ENCODE measurements at regions not wholly inside any gene's neighbourhood (a gene's known extent, or its start where the extent isn't known, plus 50 kb on each side); places are given as distances from the start of the nearest gene placed in this dataset.

DNA sequence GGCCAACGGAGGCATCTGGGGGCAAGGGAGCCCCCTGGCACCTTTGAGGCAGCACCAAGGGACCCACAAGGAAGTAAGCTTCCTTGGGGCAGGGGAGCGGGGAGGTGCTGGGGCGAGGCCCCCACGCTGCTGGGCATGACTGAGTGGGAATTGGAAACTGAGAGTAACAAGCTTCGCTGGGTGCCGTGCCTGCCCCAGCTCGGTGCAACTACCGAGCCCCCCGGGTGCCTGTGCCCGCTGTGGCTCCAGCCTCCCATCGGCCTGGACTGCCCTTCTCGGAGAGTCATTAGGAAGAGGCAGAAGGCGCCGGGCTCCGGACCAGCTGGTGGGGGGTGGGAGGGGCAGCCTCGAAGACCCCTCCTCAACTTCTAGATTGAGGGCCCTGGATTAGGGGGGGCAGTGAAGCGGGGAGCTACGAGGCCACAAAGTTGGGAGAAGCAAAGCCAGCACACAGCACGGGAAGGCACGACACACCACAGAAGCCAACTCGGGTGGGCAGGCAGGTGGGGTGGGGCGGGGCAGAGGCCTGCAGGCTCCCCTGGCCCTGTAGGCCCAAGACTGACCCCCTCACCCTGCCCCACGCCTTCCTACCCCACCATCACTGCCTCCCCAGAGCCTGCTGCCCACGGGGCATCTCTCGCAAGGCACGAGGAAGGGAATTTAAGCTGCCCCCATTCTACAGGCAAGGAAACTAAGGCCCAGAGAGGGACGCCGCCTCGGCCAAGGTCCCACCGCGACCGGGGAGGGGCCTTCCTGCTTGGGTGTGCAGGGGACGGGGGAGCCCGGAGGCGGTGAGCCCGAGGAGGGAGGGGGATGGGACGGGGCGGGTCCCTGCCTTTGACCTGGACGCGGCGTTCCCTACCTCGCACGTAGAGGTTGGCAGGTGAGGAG is 83.2 kb downstream of the PTPRS start:
- no peak for FAIRE-seq
- TF ChIP-seq TAF1 (IDR thresholded peaks at IDR 0.05; ENCODE audit: borderline replicate concordance, low read depth, low read length) = no peak
- TF ChIP-seq POLR2AphosphoS5 (IDR thresholded peaks at IDR 0.05; ENCODE audit: low read depth, low read length) = no peak
- TF ChIP-seq POLR2A (IDR thresholded peaks at IDR 0.05; ENCODE audit: low read depth, low read length) = no peak
- no peak for DNase-seq (ENCODE audit: insufficient read length)

DNA sequence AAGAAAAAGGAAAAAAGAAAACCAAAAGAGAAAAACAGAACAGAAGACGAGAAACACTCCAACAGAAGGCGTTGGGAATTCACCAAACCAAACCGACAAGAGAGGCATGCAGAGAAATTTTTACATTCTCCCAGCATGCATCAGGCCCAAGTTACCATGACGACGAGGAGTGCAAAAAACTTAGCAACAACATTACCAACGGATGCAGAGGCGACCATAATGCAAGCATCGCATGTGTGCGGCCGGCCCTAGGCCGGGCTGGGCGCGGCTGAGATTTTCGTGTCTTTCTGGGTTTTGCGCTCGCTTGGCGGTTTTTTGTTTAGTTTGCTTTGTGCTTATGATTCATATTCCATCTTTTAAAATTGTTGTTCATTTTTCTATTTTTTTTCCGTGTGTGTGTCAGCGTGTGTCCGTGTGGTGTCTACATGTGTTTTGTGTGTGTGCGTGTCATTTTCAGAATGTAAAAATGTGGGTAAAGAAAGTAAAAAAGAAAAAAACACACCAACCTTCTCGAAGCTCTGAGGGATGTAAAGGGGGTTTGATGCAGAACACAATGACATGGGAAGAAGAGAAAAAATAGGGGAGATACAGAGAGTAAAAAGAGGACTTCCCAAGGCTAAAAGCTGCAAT is 84.9 kb downstream of the PTPRS start:
- TF ChIP-seq POLR2AphosphoS5 (IDR thresholded peaks at IDR 0.05; ENCODE audit: low read depth, low read length) (no peak), POLR2A (IDR thresholded peaks at IDR 0.05; ENCODE audit: low read depth, low read length) (no peak), TAF1 (IDR thresholded peaks at IDR 0.05; ENCODE audit: borderline replicate concordance, low read depth, low read length) (no peak)
- DNase-seq (ENCODE audit: insufficient read length) = no peak
- no peak for FAIRE-seq

DNA sequence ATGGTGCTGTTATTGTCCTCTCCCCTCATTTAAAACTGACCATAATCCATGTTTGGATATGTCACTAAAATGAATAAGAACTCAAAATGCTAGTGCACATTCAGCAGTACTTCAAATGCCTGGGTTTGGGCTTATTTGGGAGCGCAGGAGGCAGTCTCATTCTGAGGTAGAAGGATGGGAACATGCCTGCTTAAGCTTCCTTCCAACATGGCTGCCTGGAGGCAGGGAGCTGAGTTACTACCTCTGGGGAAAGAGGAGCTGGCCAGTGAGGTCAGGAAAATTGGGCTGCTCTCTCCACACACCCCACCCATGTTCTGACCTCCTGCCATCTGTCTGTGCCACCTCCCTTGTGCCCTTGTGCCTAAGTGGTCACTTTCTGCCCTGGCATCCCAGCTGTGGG is 85.7 kb downstream of the PTPRS start:
- TF ChIP-seq POLR2AphosphoS5 (IDR thresholded peaks at IDR 0.05; ENCODE audit: low read depth, low read length) (no peak), POLR2A (IDR thresholded peaks at IDR 0.05; ENCODE audit: low read depth, low read length) (no peak), TAF1 (IDR thresholded peaks at IDR 0.05; ENCODE audit: borderline replicate concordance, low read depth, low read length) (no peak)
- DNase-seq (ENCODE audit: insufficient read length) (no peak), FAIRE-seq (no peak)

- DNase-seq (ENCODE audit: insufficient read length) (no peak), FAIRE-seq (no peak)
- TF ChIP-seq POLR2A (IDR thresholded peaks at IDR 0.05; ENCODE audit: low read depth, low read length) (no peak), POLR2AphosphoS5 (IDR thresholded peaks at IDR 0.05; ENCODE audit: low read depth, low read length) (no peak), TAF1 (IDR thresholded peaks at IDR 0.05; ENCODE audit: borderline replicate concordance, low read depth, low read length) (no peak)
Observed at GRCh38 chr19:5254543-5254942, 86.1 kb downstream of the PTPRS start.

GRCh38 chr19:5253406-5254110 is 87.1 kb downstream of the PTPRS start:
- DNase-seq (ENCODE audit: insufficient read length) = no peak
- TF ChIP-seq TAF1 (IDR thresholded peaks at IDR 0.05; ENCODE audit: borderline replicate concordance, low read depth, low read length) = no peak
- no peak for FAIRE-seq

DNA sequence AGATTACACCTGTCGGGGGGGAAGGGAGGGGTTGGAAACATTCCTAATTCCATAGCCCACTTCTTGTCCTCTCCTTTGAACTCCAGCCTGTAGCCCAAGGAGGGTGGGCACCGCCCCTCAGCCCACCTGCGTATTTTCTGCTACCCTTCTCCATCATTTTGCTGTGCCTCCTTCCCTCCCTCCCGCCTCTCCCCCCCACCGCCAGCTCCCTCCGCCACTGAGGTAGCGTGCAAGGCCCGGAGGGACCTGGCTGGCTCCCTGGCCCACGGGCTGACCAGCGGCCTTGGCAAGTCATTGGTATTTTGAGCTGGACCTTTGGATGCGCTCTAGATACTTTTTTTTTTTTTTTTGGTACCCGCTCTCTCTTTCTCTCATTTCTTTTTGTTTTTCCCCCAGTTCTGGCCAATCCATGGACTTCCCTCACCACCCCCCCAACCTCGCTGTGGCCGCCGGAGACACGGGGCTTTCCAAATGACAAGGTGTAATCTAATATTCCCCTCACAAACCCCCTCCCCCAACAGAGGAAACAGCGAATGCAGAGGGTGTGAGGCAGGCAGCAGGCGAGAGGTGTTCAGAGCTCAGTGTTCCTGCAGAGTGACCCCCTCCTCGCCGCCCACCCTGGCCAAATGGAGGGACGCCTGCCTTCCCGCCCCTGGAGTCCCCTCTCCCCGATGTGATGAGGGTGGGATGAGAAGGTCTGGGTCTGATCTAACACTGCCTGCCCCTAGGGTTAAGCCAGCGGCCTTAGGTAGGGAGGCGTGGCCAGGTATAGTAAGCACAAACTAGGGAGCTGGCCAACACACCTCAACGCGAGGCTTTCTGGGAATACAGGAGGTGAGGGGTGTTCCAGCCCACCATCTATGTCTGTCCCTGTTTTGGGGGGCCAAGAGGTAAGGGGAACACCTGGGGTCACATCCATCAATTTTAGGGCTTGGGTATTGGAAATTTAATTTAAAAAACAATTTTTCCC is 89.2 kb downstream of the PTPRS start:
- TF ChIP-seq POLR2AphosphoS5 (IDR thresholded peaks at IDR 0.05; ENCODE audit: low read depth, low read length) = no peak
- TF ChIP-seq POLR2A (IDR thresholded peaks at IDR 0.05; ENCODE audit: low read depth, low read length) = no peak
- FAIRE-seq = no peak
- DNase-seq (ENCODE audit: insufficient read length) = no peak

DNA sequence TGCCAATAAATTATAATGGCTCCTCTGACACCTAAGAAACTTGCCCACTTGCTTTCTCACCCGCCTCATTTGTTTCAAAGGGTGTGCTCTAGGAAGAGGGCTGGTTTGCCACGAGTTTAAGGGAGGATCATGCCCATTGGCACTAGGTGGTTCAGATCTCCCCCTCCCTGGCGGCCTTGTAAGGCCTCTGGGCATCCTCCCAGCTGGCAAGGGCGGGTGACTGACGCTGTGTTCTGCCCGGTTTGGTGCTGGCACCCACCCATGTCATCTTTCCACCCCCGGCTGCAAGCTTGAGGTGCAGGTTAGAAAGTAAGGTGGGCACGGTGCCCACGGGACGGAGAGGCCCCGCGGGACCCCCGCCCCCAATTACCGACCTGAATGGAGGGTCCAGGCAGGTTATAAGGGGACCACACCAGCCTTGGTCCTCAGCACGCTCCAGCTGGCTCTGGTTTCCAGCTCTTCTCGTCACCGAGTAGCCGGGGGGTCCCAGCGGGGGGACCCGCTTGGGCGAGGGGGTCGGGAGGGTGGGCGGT is 90.4 kb downstream of the PTPRS start:
- DNase-seq (ENCODE audit: insufficient read length) (no peak), FAIRE-seq (no peak)
- no peak for TF ChIP-seq TAF1 (IDR thresholded peaks at IDR 0.05; ENCODE audit: borderline replicate concordance, low read depth, low read length)
- TF ChIP-seq POLR2A (IDR thresholded peaks at IDR 0.05; ENCODE audit: low read depth, low read length) = no peak
- TF ChIP-seq POLR2AphosphoS5 (IDR thresholded peaks at IDR 0.05; ENCODE audit: low read depth, low read length) = no peak

DNA sequence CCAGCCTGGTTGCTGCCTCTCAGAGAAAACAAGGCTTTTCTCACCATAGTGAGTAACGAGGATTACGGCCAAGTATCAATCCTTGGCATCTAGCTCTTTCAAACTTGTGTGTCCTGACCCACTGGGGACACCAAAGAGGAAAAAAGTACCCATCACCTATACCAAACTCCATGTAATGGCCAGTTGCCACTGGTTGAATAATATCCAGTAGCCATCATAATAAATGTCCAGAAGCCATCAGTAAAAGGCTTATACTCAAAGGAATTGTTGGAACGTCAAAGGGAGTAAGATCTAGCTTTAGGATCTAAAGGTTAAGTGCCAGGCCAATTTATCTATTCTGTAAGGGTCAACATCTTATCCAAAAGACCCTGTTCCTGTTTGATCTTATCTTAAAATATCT is 91.1 kb downstream of the PTPRS start:
- DNase-seq (ENCODE audit: insufficient read length) (no peak), FAIRE-seq (no peak)
- TF ChIP-seq POLR2A (IDR thresholded peaks at IDR 0.05; ENCODE audit: low read depth, low read length) (no peak), TAF1 (IDR thresholded peaks at IDR 0.05; ENCODE audit: borderline replicate concordance, low read depth, low read length) (no peak), POLR2AphosphoS5 (IDR thresholded peaks at IDR 0.05; ENCODE audit: low read depth, low read length) (no peak)

DNA sequence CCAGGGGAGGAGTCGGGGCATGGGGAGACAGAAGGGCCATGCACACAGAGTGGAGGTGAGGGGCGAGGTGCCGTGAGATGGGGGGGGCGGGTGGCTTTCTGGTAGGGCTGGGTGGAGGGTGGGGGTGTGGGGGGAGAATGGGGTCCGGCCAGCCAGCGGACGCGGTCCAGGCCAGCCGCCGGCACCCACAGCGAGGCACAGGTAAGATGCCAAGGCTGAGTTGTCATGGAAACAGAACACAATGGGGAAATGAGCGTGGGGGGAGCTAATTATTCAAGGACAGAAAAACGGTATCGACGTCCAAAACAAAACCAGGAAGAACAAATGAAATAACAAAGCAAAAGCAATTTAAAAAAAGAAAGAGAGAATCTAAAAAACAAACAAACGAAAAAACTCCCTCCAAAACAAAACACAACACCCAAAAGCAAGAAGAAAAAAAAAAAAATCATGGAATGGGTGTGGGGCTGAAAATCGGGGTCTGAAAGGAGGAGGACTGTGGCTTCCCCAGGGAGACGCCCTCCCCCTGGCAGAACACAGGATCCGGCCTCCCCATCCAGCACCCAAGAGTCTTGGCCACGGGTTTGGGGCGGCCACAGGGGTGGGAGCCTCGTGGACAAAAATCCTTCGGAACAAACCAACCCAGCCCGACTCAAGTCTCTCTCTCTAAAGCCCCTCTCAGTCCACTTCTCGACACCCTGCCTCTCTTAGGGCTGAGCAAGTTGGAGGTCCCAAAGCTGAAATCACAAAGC is 92.5 kb downstream of the PTPRS start:
- DNase-seq (ENCODE audit: insufficient read length) = no peak
- no peak for FAIRE-seq
- TF ChIP-seq TAF1 (IDR thresholded peaks at IDR 0.05; ENCODE audit: borderline replicate concordance, low read depth, low read length) (no peak), POLR2A (IDR thresholded peaks at IDR 0.05; ENCODE audit: low read depth, low read length) (no peak), POLR2AphosphoS5 (IDR thresholded peaks at IDR 0.05; ENCODE audit: low read depth, low read length) (no peak)

- FAIRE-seq (no peak), DNase-seq (ENCODE audit: insufficient read length) (no peak)
- TF ChIP-seq TAF1 (IDR thresholded peaks at IDR 0.05; ENCODE audit: borderline replicate concordance, low read depth, low read length) (no peak), POLR2AphosphoS5 (IDR thresholded peaks at IDR 0.05; ENCODE audit: low read depth, low read length) (no peak)
Observed at GRCh38 chr19:5246554-5247155, 94.0 kb downstream of the PTPRS start.

Measured in GM12892 (cell line).